CD4-positive, alpha-beta T cell treated with Interleukin-15 for 1 hour (primary cell): ENCODE measurements at regions not wholly inside any gene's neighbourhood (a gene's known extent, or its start where the extent isn't known, plus 50 kb on each side); places are given as distances from the start of the nearest gene placed in this dataset.
"Not testable (repeated sequence)": the region's sequence is repeated elsewhere in the genome, so short reads cannot be mapped to it uniquely, and the experiment has no call there.

Source experiments
- DNase-seq: peaks from one replicate; pipeline ENCODE4 v3.0.0-alpha.2; 2020

- DNase-seq: no peak
These were observed 86.8 kb downstream of the NDUFA12 start for GRCh38 chr12:94916663-94917062.

- DNase-seq: no peak
These were observed 93.8 kb downstream of the NDUFA12 start for GRCh38 chr12:94909663-94910062.

- not testable (repeated sequence) for DNase-seq
These were observed 97.7 kb downstream of the NDUFA12 start for GRCh38 chr12:94905749-94906148.

GRCh38 chr12:94900496-94900895 lies 103.0 kb downstream of the NDUFA12 start:
- no peak for DNase-seq

- no peak for DNase-seq
These were observed 105.1 kb downstream of the NDUFA12 start for GRCh38 chr12:94898388-94898787.

- DNase-seq: no peak
These were observed 110.8 kb downstream of the NDUFA12 start for GRCh38 chr12:94892544-94893267.

GRCh38 chr12:94889445-94890210 lies 113.9 kb downstream of the NDUFA12 start:
- no peak for DNase-seq

GRCh38 chr12:94879542-94879941 lies 124.0 kb downstream of the NDUFA12 start:
- no peak for DNase-seq

GRCh38 chr12:94875525-94875924 lies 128.0 kb downstream of the NDUFA12 start:
- peak; percentile 39 for DNase-seq

GRCh38 chr12:94874518-94875302 lies 128.8 kb downstream of the NDUFA12 start:
- no peak for DNase-seq

GRCh38 chr12:94873734-94874517 lies 129.6 kb downstream of the NDUFA12 start:
- DNase-seq: no peak

GRCh38 chr12:94872971-94873733 lies 130.3 kb downstream of the NDUFA12 start:
- no peak for DNase-seq

- no peak for DNase-seq
These were observed 130.9 kb downstream of the NDUFA12 start for GRCh38 chr12:94872671-94872970.

- no peak for DNase-seq
These were observed 131.4 kb downstream of the NDUFA12 start for GRCh38 chr12:94872007-94872653.

GRCh38 chr12:94870511-94870910 lies 133.0 kb downstream of the NDUFA12 start:
- DNase-seq: no peak

- no peak for DNase-seq
These were observed 135.3 kb downstream of the NDUFA12 start for GRCh38 chr12:94868161-94868560.

- no peak for DNase-seq
These were observed 136.2 kb downstream of the NDUFA12 start for GRCh38 chr12:94867066-94867855.

GRCh38 chr12:94864987-94865386 lies 138.5 kb downstream of the NDUFA12 start:
- DNase-seq: no peak

- no peak for DNase-seq
These were observed 140.0 kb downstream of the NDUFA12 start for GRCh38 chr12:94863321-94864035.

GRCh38 chr12:94862421-94862820 lies 141.1 kb downstream of the NDUFA12 start:
- no peak for DNase-seq
